ENCODE measurements at regions not wholly inside any gene's neighbourhood (a gene's known extent, or its start where the extent isn't known, plus 50 kb on each side); places are given as distances from the start of the nearest gene placed in this dataset.

GRCh38 chr2:10235099-10235908 lies 67.4 kb upstream of the HPCAL1 start:
- Mint-ChIP-seq H3K4me1 (ENCODE audit: low read depth) (peaks cover 5% of the 10 kb centered on the region), H3K9me3 (peaks cover 7% of the 10 kb centered on the region), H3K36me3 (ENCODE audit: low read depth) (no peaks in the 10 kb centered on the region), H3K27ac (no peak overlapping the region), H3K27me3 (ENCODE audit: low read depth) (no peaks in the 10 kb centered on the region), H3K4me3 (no peak overlapping the region)

- peaks cover 7% of the 10 kb centered on the region for H3K9me3 Mint-ChIP-seq
- no peak overlapping the region for H3K4me3 Mint-ChIP-seq
- H3K27ac Mint-ChIP-seq: no peak overlapping the region
- H3K36me3 Mint-ChIP-seq (ENCODE audit: low read depth): no peaks in the 10 kb centered on the region
- peaks cover 5% of the 10 kb centered on the region for H3K4me1 Mint-ChIP-seq (ENCODE audit: low read depth)
- H3K27me3 Mint-ChIP-seq (ENCODE audit: low read depth): no peaks in the 10 kb centered on the region
These were observed 66.7 kb upstream of the HPCAL1 start for GRCh38 chr2:10235909-10236550.

GRCh38 chr2:10236571-10237391 lies 65.9 kb upstream of the HPCAL1 start:
- Mint-ChIP-seq H3K36me3 (ENCODE audit: low read depth) (no peaks in the 10 kb centered on the region), H3K27ac (no peak overlapping the region), H3K9me3 (peaks cover 7% of the 10 kb centered on the region), H3K27me3 (ENCODE audit: low read depth) (no peaks in the 10 kb centered on the region), H3K4me3 (no peak overlapping the region), H3K4me1 (ENCODE audit: low read depth) (peaks cover 5% of the 10 kb centered on the region)

GRCh38 chr2:10237392-10238321 lies 65.0 kb upstream of the HPCAL1 start:
- H3K27ac Mint-ChIP-seq: no peak overlapping the region
- H3K4me1 Mint-ChIP-seq (ENCODE audit: low read depth): peaks cover 5% of the 10 kb centered on the region
- H3K36me3 Mint-ChIP-seq (ENCODE audit: low read depth): no peaks in the 10 kb centered on the region
- H3K9me3 Mint-ChIP-seq: peaks cover 7% of the 10 kb centered on the region
- H3K27me3 Mint-ChIP-seq (ENCODE audit: low read depth): no peaks in the 10 kb centered on the region
- H3K4me3 Mint-ChIP-seq: no peak overlapping the region

- H3K9me3 Mint-ChIP-seq: peaks cover 3% of the 10 kb centered on the region
- H3K27me3 Mint-ChIP-seq (ENCODE audit: low read depth): no peaks in the 10 kb centered on the region
- no peaks in the 10 kb centered on the region for H3K4me1 Mint-ChIP-seq (ENCODE audit: low read depth)
- no peak overlapping the region for H3K4me3 Mint-ChIP-seq
- no peaks in the 10 kb centered on the region for H3K36me3 Mint-ChIP-seq (ENCODE audit: low read depth)
- no peak overlapping the region for H3K27ac Mint-ChIP-seq
These were observed 64.3 kb upstream of the HPCAL1 start for GRCh38 chr2:10238396-10238795.

- Mint-ChIP-seq H3K27me3 (ENCODE audit: low read depth) (no peaks in the 10 kb centered on the region), H3K4me1 (ENCODE audit: low read depth) (no peaks in the 10 kb centered on the region), H3K27ac (no peak overlapping the region), H3K4me3 (no peak overlapping the region), H3K36me3 (ENCODE audit: low read depth) (no peaks in the 10 kb centered on the region), H3K9me3 (no peaks in the 10 kb centered on the region)
These were observed 63.7 kb upstream of the HPCAL1 start for GRCh38 chr2:10238991-10239485.

GRCh38 chr2:10239561-10239967 lies 63.1 kb upstream of the HPCAL1 start:
- H3K36me3 Mint-ChIP-seq (ENCODE audit: low read depth): no peaks in the 10 kb centered on the region
- H3K27me3 Mint-ChIP-seq (ENCODE audit: low read depth): no peaks in the 10 kb centered on the region
- H3K9me3 Mint-ChIP-seq: no peaks in the 10 kb centered on the region
- H3K4me1 Mint-ChIP-seq (ENCODE audit: low read depth): no peaks in the 10 kb centered on the region
- no peak overlapping the region for H3K4me3 Mint-ChIP-seq
- H3K27ac Mint-ChIP-seq: no peak overlapping the region

GRCh38 chr2:10240161-10240681 lies 62.5 kb upstream of the HPCAL1 start:
- H3K4me3 Mint-ChIP-seq: no peak overlapping the region
- no peaks in the 10 kb centered on the region for H3K9me3 Mint-ChIP-seq
- H3K4me1 Mint-ChIP-seq (ENCODE audit: low read depth): no peaks in the 10 kb centered on the region
- H3K27me3 Mint-ChIP-seq (ENCODE audit: low read depth): no peaks in the 10 kb centered on the region
- H3K27ac Mint-ChIP-seq: no peak overlapping the region
- no peaks in the 10 kb centered on the region for H3K36me3 Mint-ChIP-seq (ENCODE audit: low read depth)

- no peak overlapping the region for H3K27ac Mint-ChIP-seq
- no peaks in the 10 kb centered on the region for H3K4me1 Mint-ChIP-seq (ENCODE audit: low read depth)
- no peak overlapping the region for H3K4me3 Mint-ChIP-seq
- no peaks in the 10 kb centered on the region for H3K36me3 Mint-ChIP-seq (ENCODE audit: low read depth)
- H3K9me3 Mint-ChIP-seq: no peaks in the 10 kb centered on the region
- H3K27me3 Mint-ChIP-seq (ENCODE audit: low read depth): no peaks in the 10 kb centered on the region
These were observed 61.6 kb upstream of the HPCAL1 start for GRCh38 chr2:10240911-10241610.

GRCh38 chr2:10241641-10242430 lies 60.9 kb upstream of the HPCAL1 start:
- Mint-ChIP-seq H3K4me1 (ENCODE audit: low read depth) (no peaks in the 10 kb centered on the region), H3K9me3 (no peaks in the 10 kb centered on the region), H3K4me3 (no peak overlapping the region), H3K27ac (no peak overlapping the region), H3K36me3 (ENCODE audit: low read depth) (no peaks in the 10 kb centered on the region), H3K27me3 (ENCODE audit: low read depth) (no peaks in the 10 kb centered on the region)

GRCh38 chr2:10242451-10242850 lies 60.3 kb upstream of the HPCAL1 start:
- H3K27ac Mint-ChIP-seq: no peak overlapping the region
- H3K9me3 Mint-ChIP-seq: no peaks in the 10 kb centered on the region
- no peaks in the 10 kb centered on the region for H3K36me3 Mint-ChIP-seq (ENCODE audit: low read depth)
- H3K4me1 Mint-ChIP-seq (ENCODE audit: low read depth): no peaks in the 10 kb centered on the region
- H3K4me3 Mint-ChIP-seq: no peak overlapping the region
- H3K27me3 Mint-ChIP-seq (ENCODE audit: low read depth): no peaks in the 10 kb centered on the region

- no peak overlapping the region for H3K27ac Mint-ChIP-seq
- H3K36me3 Mint-ChIP-seq (ENCODE audit: low read depth): no peaks in the 10 kb centered on the region
- no peaks in the 10 kb centered on the region for H3K9me3 Mint-ChIP-seq
- no peaks in the 10 kb centered on the region for H3K27me3 Mint-ChIP-seq (ENCODE audit: low read depth)
- H3K4me1 Mint-ChIP-seq (ENCODE audit: low read depth): no peaks in the 10 kb centered on the region
- H3K4me3 Mint-ChIP-seq: no peak overlapping the region
These were observed 59.4 kb upstream of the HPCAL1 start for GRCh38 chr2:10242998-10243925.

Measured in T-helper 1 cell treated with Interleukin-12 subunit alpha and Interleukin-12 subunit beta and Interleukin-4 antibody, amounts not matched to agents 30 μg/mL and 1 μg/mL, for 36 hours (primary cell).